GM18507 (cell line): ENCODE measurements at regions not wholly inside any gene's neighbourhood (a gene's known extent, or its start where the extent isn't known, plus 50 kb on each side); places are given as distances from the start of the nearest gene placed in this dataset.
"Not testable (repeated sequence)": the region's sequence is repeated elsewhere in the genome, so short reads cannot be mapped to it uniquely, and the experiment has no call there.

Experiments used
- DNase-seq: peaks from one replicate; pipeline ENCODE4 v3.0.0; 2011; ENCODE audit warnings: low read depth; ENCODE audit not compliant: insufficient read length; ENCODE audit errors: extremely low spot score
- FAIRE-seq: peaks from 2 replicates; lab custom pipeline; 2011; peaks lifted over from hg19 to GRCh38; lab: Jason Lieb, UNC

- FAIRE-seq (no peak), DNase-seq (no peak)
Observed at GRCh38 chr11:15670520-15671070, 555.9 kb downstream of the INSC start.

GRCh38 chr11:15671216-15671615 is 556.5 kb downstream of the INSC start:
- FAIRE-seq, result no peak

GRCh38 chr11:15672825-15673224 is 558.1 kb downstream of the INSC start:
- DNase-seq, result no peak
- no peak for FAIRE-seq

More at GRCh38 chr11:15671216-15671615, 556.5 kb downstream of the INSC start:
- DNase-seq, result no peak

- DNase-seq, result no peak
- no peak for FAIRE-seq
Observed at GRCh38 chr11:15673408-15673831, 558.7 kb downstream of the INSC start.

- no peak for FAIRE-seq
- DNase-seq, result no peak
Observed at GRCh38 chr11:15674756-15675155, 560.0 kb downstream of the INSC start.

- no peak for DNase-seq
Observed at GRCh38 chr11:15675683-15676082, 561.0 kb downstream of the INSC start.

GRCh38 chr11:15677181-15677580 is 562.5 kb downstream of the INSC start:
- no peak for FAIRE-seq
- no peak for DNase-seq

More at GRCh38 chr11:15675683-15676082, 561.0 kb downstream of the INSC start:
- no peak for FAIRE-seq

GRCh38 chr11:15683528-15683927 is 568.8 kb downstream of the INSC start:
- FAIRE-seq, result no peak

GRCh38 chr11:15685306-15685705 is 570.6 kb downstream of the INSC start:
- FAIRE-seq (no peak), DNase-seq (no peak)

More at GRCh38 chr11:15683528-15683927, 568.8 kb downstream of the INSC start:
- no peak for DNase-seq

GRCh38 chr11:15686259-15686658 is 571.5 kb downstream of the INSC start:
- FAIRE-seq, DNase-seq: not testable (repeated sequence)

- FAIRE-seq (no peak), DNase-seq (no peak)
Observed at GRCh38 chr11:15687342-15687741, 572.6 kb downstream of the INSC start.

- no peak for DNase-seq
Observed at GRCh38 chr11:15688351-15688792, 573.6 kb downstream of the INSC start.

GRCh38 chr11:15690320-15690719 is 575.6 kb downstream of the INSC start:
- DNase-seq, result no peak
- FAIRE-seq, result no peak

More at GRCh38 chr11:15688351-15688792, 573.6 kb downstream of the INSC start:
- no peak for FAIRE-seq

GRCh38 chr11:15692739-15693138 is 578.0 kb downstream of the INSC start:
- no peak for FAIRE-seq
- DNase-seq, result no peak

GRCh38 chr11:15695096-15695721 is 580.5 kb downstream of the INSC start:
- DNase-seq, result no peak
- no peak for FAIRE-seq

- DNase-seq (no peak), FAIRE-seq (no peak)
Observed at GRCh38 chr11:15696069-15696468, 581.3 kb downstream of the INSC start.

- FAIRE-seq (no peak), DNase-seq (no peak)
Observed at GRCh38 chr11:15697437-15698236, 582.9 kb downstream of the INSC start.

- FAIRE-seq (no peak), DNase-seq (no peak)
Observed at GRCh38 chr11:15698855-15699254, 584.1 kb downstream of the INSC start.

GRCh38 chr11:15699978-15700377 is 585.3 kb downstream of the INSC start:
- no peak for FAIRE-seq
- DNase-seq, result no peak

- DNase-seq (no peak), FAIRE-seq (no peak)
Observed at GRCh38 chr11:15700456-15700855, 585.7 kb downstream of the INSC start.
